ENCODE measurements at regions not wholly inside any gene's neighbourhood (a gene's known extent, or its start where the extent isn't known, plus 50 kb on each side); places are given as distances from the start of the nearest gene placed in this dataset.

GRCh38 chr10:3464760-3465405, 292.3 kb upstream of the PITRM1 start:
- DNase-seq (ENCODE audit: low spot score), result no peak

GRCh38 chr10:3460420-3461128, 288.0 kb upstream of the PITRM1 start:
- no peak for DNase-seq (ENCODE audit: low spot score)

GRCh38 chr10:3455385-3456334, 283.1 kb upstream of the PITRM1 start:
- no peak for DNase-seq (ENCODE audit: low spot score)

- DNase-seq (ENCODE audit: low spot score), result no peak
Observed at GRCh38 chr10:3452683-3453361, 280.2 kb upstream of the PITRM1 start.

GRCh38 chr10:3452173-3452626, 279.6 kb upstream of the PITRM1 start:
- no peak for DNase-seq (ENCODE audit: low spot score)

- no peak for DNase-seq (ENCODE audit: low spot score)
Observed at GRCh38 chr10:3451516-3452172, 279.1 kb upstream of the PITRM1 start.

GRCh38 chr10:3446221-3446620, 273.6 kb upstream of the PITRM1 start:
- no peak for DNase-seq (ENCODE audit: low spot score)

GRCh38 chr10:3445648-3446047, 273.1 kb upstream of the PITRM1 start:
- no peak for DNase-seq (ENCODE audit: low spot score)

GRCh38 chr10:3442451-3442990, 269.9 kb upstream of the PITRM1 start:
- DNase-seq (ENCODE audit: low spot score), result no peak

- no peak for DNase-seq (ENCODE audit: low spot score)
Observed at GRCh38 chr10:3439183-3439582, 266.6 kb upstream of the PITRM1 start.

- no peak for DNase-seq (ENCODE audit: low spot score)
Observed at GRCh38 chr10:3438606-3439005, 266.0 kb upstream of the PITRM1 start.

- no peak for DNase-seq (ENCODE audit: low spot score)
Observed at GRCh38 chr10:3435671-3436070, 263.1 kb upstream of the PITRM1 start.

GRCh38 chr10:3433988-3434387, 261.4 kb upstream of the PITRM1 start:
- DNase-seq (ENCODE audit: low spot score), result no peak

GRCh38 chr10:3433131-3433530, 260.5 kb upstream of the PITRM1 start:
- DNase-seq (ENCODE audit: low spot score), result no peak

- no peak for DNase-seq (ENCODE audit: low spot score)
Observed at GRCh38 chr10:3432081-3432825, 259.7 kb upstream of the PITRM1 start.

- DNase-seq (ENCODE audit: low spot score), result no peak
Observed at GRCh38 chr10:3430501-3430900, 257.9 kb upstream of the PITRM1 start.

GRCh38 chr10:3429676-3430075, 257.1 kb upstream of the PITRM1 start:
- no peak for DNase-seq (ENCODE audit: low spot score)

- no peak for DNase-seq (ENCODE audit: low spot score)
Observed at GRCh38 chr10:3428826-3429225, 256.2 kb upstream of the PITRM1 start.

- DNase-seq (ENCODE audit: low spot score), result no peak
Observed at GRCh38 chr10:3427950-3428354, 255.4 kb upstream of the PITRM1 start.

GRCh38 chr10:3427347-3427746, 254.8 kb upstream of the PITRM1 start:
- no peak for DNase-seq (ENCODE audit: low spot score)

All from D341Med (cell line).